K562 (cell line): ENCODE measurements at regions not wholly inside any gene's neighbourhood (a gene's known extent, or its start where the extent isn't known, plus 50 kb on each side); places are given as distances from the start of the nearest gene placed in this dataset.
A peak's percentile ranks its signal among the peaks of the same experiment; 100 is the strongest.

ENCODE experiments used
- ATAC-seq: fragments of 200-7000 bp; cut with Tn5 transposase; 3 replicates; pipeline ENCODE4 v1.9.1; 2020; ENCODE audit warnings: moderate library complexity
- BruUV-seq: library from RNA; stranded (reverse); fragments of 400-500 nt; replicated peaks from 2 replicates; lab custom pipeline; 2021; lab: Mats Ljungman, UMichigan
- CTCF ChIA-PET: fragments of 300-600 bp; formaldehyde crosslinking; extraction: SDS; loops from one replicate; lab custom pipeline; 2021; ENCODE audit warnings: low intra/inter-chr PET ratio; lab: Yijun Ruan, JAX
- POLR2A ChIA-PET: fragments of 300-600, 350-650 bp; sonication (Branson Sonifier 250); formaldehyde crosslinking; extraction: SDS; loops from one replicate; lab custom pipeline; 2021; ENCODE audit warnings: antibody characterized with exemption, inconsistent platforms; lab: Yijun Ruan, JAX
- DNase-seq, 4 experiments: peaks; one replicate each; pipeline versions ENCODE4 v3.0.0 to v3.0.0-alpha.2; 2011 to 2018; ENCODE audit warnings: low spot score in 3 of 4, mixed read lengths in 3 of 4; ENCODE audit errors: extremely low read depth in 1 of 4
- FAIRE-seq: peaks from 2 replicates; lab custom pipeline; 2011; peaks lifted over from hg19 to GRCh38; lab: Jason Lieb, UNC
- H2AFZ ChIP-seq: 2 replicates; pipeline ENCODE4 v1.6.0; 2011; ENCODE audit warnings: low read depth, low read length, control low read depth, inconsistent platforms
- H3K27ac ChIP-seq: fragments of 200-600 bp; 3 replicates; pipeline ENCODE4 v1.8.0; 2011; ENCODE audit warnings: low read depth, mild to moderate bottlenecking, control low read depth, inconsistent platforms, low read length, moderate library complexity, mixed read lengths; ENCODE audit errors: extremely low read depth
- H3K27me3 ChIP-seq, 2 experiments: fragments of 300-600 bp in 1 of 2; 2 replicates in 1 of 2; 3 replicates in 1 of 2; pipeline versions ENCODE4 v1.6.0 to v1.8.0; 2011; ENCODE audit warnings: inconsistent platforms in 2 of 2, low read length in 2 of 2, mild to moderate bottlenecking in 1 of 2, mixed read lengths in 1 of 2, moderate library complexity in 1 of 2; ENCODE audit not compliant: control insufficient read depth in 2 of 2, insufficient read depth in 2 of 2
- H3K36me3 ChIP-seq: fragments of 300-600 bp; 3 replicates; pipeline ENCODE4 v1.8.0; 2011; ENCODE audit warnings: mild to moderate bottlenecking, low read length, inconsistent platforms; ENCODE audit not compliant: control insufficient read depth, insufficient read depth
- H3K4me1 ChIP-seq, 2 experiments: fragments of 200-600 bp in 1 of 2; replicated peaks in 1 of 2; 2 replicates in 1 of 2; 3 replicates in 1 of 2; pipeline versions ENCODE4 v1.5.1 to v1.8.0; 2011; ENCODE audit warnings: inconsistent platforms in 2 of 2, low read length in 2 of 2, mild to moderate bottlenecking in 1 of 2, mixed read lengths in 1 of 2, moderate library complexity in 1 of 2; ENCODE audit not compliant: control insufficient read depth in 2 of 2, insufficient read depth in 2 of 2
- H3K4me2 ChIP-seq: 2 replicates; pipeline ENCODE4 v1.6.1; 2011; ENCODE audit warnings: low read length, control low read depth, inconsistent platforms, mixed read lengths; ENCODE audit not compliant: insufficient read depth
- H3K4me3 ChIP-seq: fragments of 200-600 bp; sonication (generic), shearing (Covaris generic); 2 replicates; pipeline ENCODE4 v1.5.1; 2016; ENCODE audit warnings: control low read depth, inconsistent platforms
- H3K79me2 ChIP-seq: fragments of 200-600 bp; 3 replicates; pipeline ENCODE4 v1.8.0; 2011; ENCODE audit warnings: low read length, inconsistent platforms; ENCODE audit not compliant: control insufficient read depth, insufficient read depth
- H3K9ac ChIP-seq, 2 experiments: 2 replicates each; pipeline versions ENCODE4 v1.6.0 to v1.6.1; 2011; ENCODE audit warnings: low read depth in 2 of 2, low read length in 2 of 2, control low read depth in 1 of 2, inconsistent platforms in 1 of 2, mild to moderate bottlenecking in 1 of 2, mixed read lengths in 1 of 2; ENCODE audit not compliant: insufficient read depth in 1 of 2
- H3K9me1 ChIP-seq: one replicate; pipeline ENCODE4 v1.6.0; 2011; ENCODE audit warnings: inconsistent platforms, mild to moderate bottlenecking, low read length, moderate library complexity; ENCODE audit not compliant: control insufficient read depth, insufficient read depth
- H3K9me3 ChIP-seq: replicated peaks from 2 replicates; pipeline ENCODE4 v1.5.1; 2011; ENCODE audit warnings: low read depth, low read length, inconsistent platforms; ENCODE audit not compliant: control insufficient read depth, insufficient read depth
- H4K20me1 ChIP-seq: replicated peaks from 2 replicates; pipeline ENCODE4 v1.6.1; 2011; ENCODE audit warnings: low read length, inconsistent platforms, mixed read lengths; ENCODE audit not compliant: control insufficient read depth, insufficient read depth
- FOXJ3 ChIP-seq: sonication (generic); formaldehyde crosslinking; IDR thresholded peaks from 2 replicates; pipeline ENCODE4 v1.4.0; 2020; ENCODE audit warnings: mild to moderate bottlenecking, missing genetic modification reagents
- GATAD2A ChIP-seq: fragments of 450-650 bp; IDR thresholded peaks from 2 replicates; pipeline ENCODE4 v1.6.1; 2017
- MTA3 ChIP-seq: fragments of 450-650 bp; formaldehyde crosslinking; IDR thresholded peaks from 2 replicates; pipeline ENCODE4 v1.6.1; 2017; ENCODE audit warnings: mild to moderate bottlenecking, borderline replicate concordance
- ZNF507 ChIP-seq: conservative IDR thresholded peaks from 2 replicates; pipeline ENCODE4 v1.6.1; 2017; ENCODE audit warnings: missing genetic modification characterization, missing compliant biosample characterization
- WGBS: fragments of 100-300 bp; shearing (Covaris generic); methylation state at CpG from one replicate; pipeline ENCODE4 v1.1.6; 2016; ENCODE audit warnings: low coverage, mixed read lengths; ENCODE audit not compliant: insufficient coverage; ENCODE audit errors: missing lambda C conversion rate; 5-methylcytosine and 5-hydroxymethylcytosine counted together
- in situ Hi-C: fragments of 300-500 bp; cut with MboI; formaldehyde crosslinking; loops from 4 replicates; pipeline ENCODE4 v1.15.0; 2018; ENCODE audit warnings: inconsistent platforms, mixed read lengths
- intact Hi-C: fragments of 100-400 bp; cut with micrococcal nuclease; formaldehyde crosslinking; loops from 2 replicates; pipeline ENCODE4 v1.14.2; 2022
- TF ChIP-seq, protein P1 (sequence below): fragments of 250-450 bp; sonication (Bioruptor Pico); IDR thresholded peaks from 2 replicates; pipeline ENCODE4 v1.5.0; 2021
- TF ChIP-seq, protein P2 (sequence below): fragments of 250-450 bp; sonication (Bioruptor Pico); IDR thresholded peaks from 2 replicates; pipeline ENCODE4 v1.4.0; 2020; ENCODE audit warnings: mild to moderate bottlenecking, moderate library complexity

DNA sequence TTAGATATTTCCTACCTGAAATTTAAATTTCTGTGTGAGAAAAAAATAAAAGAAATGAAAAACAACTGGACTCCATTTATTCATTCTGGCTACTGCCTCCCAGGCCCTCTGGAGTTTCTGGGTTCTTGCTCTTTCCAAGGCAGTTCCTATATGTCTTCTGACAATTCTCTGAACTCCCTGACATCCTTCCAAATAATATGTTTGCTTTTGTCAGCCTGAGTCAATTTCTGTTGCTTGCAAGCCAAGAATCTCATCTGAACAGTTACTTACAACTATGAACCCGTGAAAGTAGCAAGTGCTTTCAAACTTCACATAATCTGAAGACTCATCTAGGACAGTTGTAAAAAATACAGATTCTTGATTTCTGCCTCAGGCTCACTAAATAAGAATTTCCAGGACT, 216.7 kb upstream of the NPVF start:
- Histone ChIP-seq H3K4me3 (no peak overlapping the region), H4K20me1 (no peaks in the 10 kb centered on the region), H3K27me3 (no peaks in the 10 kb centered on the region), H3K4me2 (no peak overlapping the region), H3K36me3 (no peaks in the 10 kb centered on the region), H2AFZ (no peak overlapping the region), H3K9ac (no peak overlapping the region), H3K9me3 (no peaks in the 10 kb centered on the region), H3K4me1 (no peaks in the 10 kb centered on the region), H3K79me2 (no peaks in the 10 kb centered on the region), H3K9me1 (no peaks in the 10 kb centered on the region), H3K27ac (no peak overlapping the region)
- BruUV-seq: no TSS peak
- ATAC-seq (no peak), DNase-seq (no peak), FAIRE-seq (no peak)
- intact Hi-C loops (no loop called here), in situ Hi-C loops (no loop called here)
- TF ChIP-seq, protein P1, sequence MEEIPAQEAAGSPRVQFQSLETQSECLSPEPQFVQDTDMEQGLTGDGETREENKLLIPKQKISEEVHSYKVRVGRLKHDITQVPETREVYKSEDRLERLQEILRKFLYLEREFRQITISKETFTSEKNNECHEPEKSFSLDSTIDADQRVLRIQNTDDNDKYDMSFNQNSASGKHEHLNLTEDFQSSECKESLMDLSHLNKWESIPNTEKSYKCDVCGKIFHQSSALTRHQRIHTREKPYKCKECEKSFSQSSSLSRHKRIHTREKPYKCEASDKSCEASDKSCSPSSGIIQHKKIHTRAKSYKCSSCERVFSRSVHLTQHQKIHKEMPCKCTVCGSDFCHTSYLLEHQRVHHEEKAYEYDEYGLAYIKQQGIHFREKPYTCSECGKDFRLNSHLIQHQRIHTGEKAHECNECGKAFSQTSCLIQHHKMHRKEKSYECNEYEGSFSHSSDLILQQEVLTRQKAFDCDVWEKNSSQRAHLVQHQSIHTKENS: no peak
- ChIA-PET POLR2A (no interaction called here), CTCF (no interaction called here)
- 0% methylated on average over 1 of the region's 1 CpG for WGBS

DNA sequence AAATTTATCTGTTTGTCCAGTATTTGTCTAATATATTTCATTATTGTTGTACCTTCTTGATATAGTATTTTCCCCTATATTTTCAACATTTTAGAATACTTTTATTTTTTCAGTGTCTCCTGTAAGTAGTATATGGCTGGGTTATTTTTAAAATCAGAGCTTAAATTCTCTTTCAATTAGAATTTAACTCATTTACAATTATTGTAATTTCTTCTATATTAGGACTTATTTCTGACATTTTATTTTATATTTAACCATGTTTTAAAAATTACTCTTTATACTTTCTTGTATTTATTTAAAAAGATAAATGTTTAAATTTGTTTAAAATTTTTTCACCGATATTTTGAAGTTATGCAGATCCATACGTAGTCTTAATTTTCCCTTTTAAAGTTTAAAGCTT, 220.0 kb upstream of the NPVF start:
- Histone ChIP-seq H3K27me3 (peaks cover 0 to 2% of the 10 kb centered on the region in 2 experiments; a peak in 2 of 5 replicates), H4K20me1 (no peaks in the 10 kb centered on the region), H3K4me2 (no peak overlapping the region), H3K9me3 (no peaks in the 10 kb centered on the region), H3K9ac (no peak overlapping the region), H3K79me2 (no peaks in the 10 kb centered on the region), H3K36me3 (no peaks in the 10 kb centered on the region), H3K4me3 (no peak overlapping the region), H3K9me1 (no peaks in the 10 kb centered on the region), H2AFZ (no peak overlapping the region), H3K27ac (no peak overlapping the region), H3K4me1 (no peaks in the 10 kb centered on the region)
- CTCF ChIA-PET: no interaction called here
- FAIRE-seq (no peak), DNase-seq (no peak), ATAC-seq (no peak)
- in situ Hi-C loops (no loop called here), intact Hi-C loops (no loop called here)
- WGBS: 0% methylated on average over 2 of the region's 2 CpGs
- no TSS peak for BruUV-seq
- POLR2A ChIA-PET: no interaction called here
- TF ChIP-seq ZNF507 (tag) (peak; percentile 94), GATAD2A (no peak), FOXJ3 (CRISPR knock-in tag) (no peak), MTA3 (no peak)
- TF ChIP-seq, protein P2, sequence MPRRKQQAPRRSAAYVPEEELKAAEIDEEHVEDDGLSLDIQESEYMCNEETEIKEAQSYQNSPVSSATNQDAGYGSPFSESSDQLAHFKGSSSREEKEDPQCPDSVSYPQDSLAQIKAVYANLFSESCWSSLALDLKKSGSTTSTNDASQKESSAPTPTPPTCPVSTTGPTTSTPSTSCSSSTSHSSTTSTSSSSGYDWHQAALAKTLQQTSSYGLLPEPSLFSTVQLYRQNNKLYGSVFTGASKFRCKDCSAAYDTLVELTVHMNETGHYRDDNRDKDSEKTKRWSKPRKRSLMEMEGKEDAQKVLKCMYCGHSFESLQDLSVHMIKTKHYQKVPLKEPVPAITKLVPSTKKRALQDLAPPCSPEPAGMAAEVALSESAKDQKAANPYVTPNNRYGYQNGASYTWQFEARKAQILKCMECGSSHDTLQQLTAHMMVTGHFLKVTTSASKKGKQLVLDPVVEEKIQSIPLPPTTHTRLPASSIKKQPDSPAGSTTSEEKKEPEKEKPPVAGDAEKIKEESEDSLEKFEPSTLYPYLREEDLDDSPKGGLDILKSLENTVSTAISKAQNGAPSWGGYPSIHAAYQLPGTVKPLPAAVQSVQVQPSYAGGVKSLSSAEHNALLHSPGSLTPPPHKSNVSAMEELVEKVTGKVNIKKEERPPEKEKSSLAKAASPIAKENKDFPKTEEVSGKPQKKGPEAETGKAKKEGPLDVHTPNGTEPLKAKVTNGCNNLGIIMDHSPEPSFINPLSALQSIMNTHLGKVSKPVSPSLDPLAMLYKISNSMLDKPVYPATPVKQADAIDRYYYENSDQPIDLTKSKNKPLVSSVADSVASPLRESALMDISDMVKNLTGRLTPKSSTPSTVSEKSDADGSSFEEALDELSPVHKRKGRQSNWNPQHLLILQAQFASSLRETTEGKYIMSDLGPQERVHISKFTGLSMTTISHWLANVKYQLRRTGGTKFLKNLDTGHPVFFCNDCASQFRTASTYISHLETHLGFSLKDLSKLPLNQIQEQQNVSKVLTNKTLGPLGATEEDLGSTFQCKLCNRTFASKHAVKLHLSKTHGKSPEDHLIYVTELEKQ (CRISPR knock-in tag): no peak
